GM12873 (cell line): ENCODE measurements at regions not wholly inside any gene's neighbourhood (a gene's known extent, or its start where the extent isn't known, plus 50 kb on each side); places are given as distances from the start of the nearest gene placed in this dataset.

Experiments
- CTCF ChIP-seq: IDR thresholded peaks from 2 replicates; pipeline ENCODE4 v1.5.1; 2012; ENCODE audit warnings: low read depth, mild to moderate bottlenecking, moderate library complexity, low read length, control low read depth; ENCODE audit not compliant: insufficient read depth; ENCODE audit errors: missing control alignments

- TF ChIP-seq CTCF: no peak
Measured at GRCh38 chr7:130875901-130876300, 141.9 kb upstream of the KLF14 start.

- TF ChIP-seq CTCF: no peak
Measured at GRCh38 chr7:130877236-130877990, 143.4 kb upstream of the KLF14 start.

- TF ChIP-seq CTCF: no peak
Measured at GRCh38 chr7:130877991-130878305, 143.9 kb upstream of the KLF14 start.

- TF ChIP-seq CTCF: no peak
Measured at GRCh38 chr7:130878785-130879184, 144.8 kb upstream of the KLF14 start.

GRCh38 chr7:130879191-130879590 is 145.2 kb upstream of the KLF14 start:
- no peak for TF ChIP-seq CTCF

GRCh38 chr7:130880668-130881067 is 146.7 kb upstream of the KLF14 start:
- no peak for TF ChIP-seq CTCF

- no peak for TF ChIP-seq CTCF
Measured at GRCh38 chr7:130881091-130881798, 147.2 kb upstream of the KLF14 start.
